Activated CD8-positive, alpha-beta T cell treated with anti-CD3 and anti-CD28 coated beads for 36 hours (primary cell): ENCODE measurements at regions not wholly inside any gene's neighbourhood (a gene's known extent, or its start where the extent isn't known, plus 50 kb on each side); places are given as distances from the start of the nearest gene placed in this dataset.

Source experiments
- ATAC-seq: fragments of 200-7000 bp; cut with Tn5 transposase; one replicate; pipeline ENCODE4 v1.10.0; 2021; ENCODE audit warnings: mild to moderate bottlenecking, moderate library complexity
- CTCF ChIA-PET: fragments of 350-600 bp; sonication (Branson Sonifier 250); formaldehyde crosslinking; loops from one replicate; lab custom pipeline; 2021; ENCODE audit warnings: antibody characterized with exemption; lab: Charles Lee
- POLR2A ChIA-PET: fragments of 350-600 bp; sonication (Branson Sonifier 250); formaldehyde crosslinking; loops from one replicate; lab custom pipeline; 2021; ENCODE audit warnings: antibody characterized with exemption; lab: Charles Lee
- DNase-seq: peaks from one replicate; pipeline ENCODE4 v3.0.0-alpha.2; 2020
- H3K27ac Mint-ChIP-seq: one replicate; pipeline ENCODE4 v1.8.0; 2021; ENCODE audit warnings: mild to moderate bottlenecking, mixed read lengths
- H3K27me3 Mint-ChIP-seq: one replicate; pipeline ENCODE4 v1.8.0; 2021; ENCODE audit warnings: mixed read lengths
- H3K36me3 Mint-ChIP-seq: one replicate; pipeline ENCODE4 v1.8.0; 2021; ENCODE audit warnings: low read depth, mixed read lengths
- H3K4me1 Mint-ChIP-seq: one replicate; pipeline ENCODE4 v1.8.0; 2021; ENCODE audit warnings: low read depth, mixed read lengths
- H3K4me3 Mint-ChIP-seq: one replicate; pipeline ENCODE4 v1.8.0; 2021; ENCODE audit warnings: mild to moderate bottlenecking, moderate library complexity, mixed read lengths
- H3K9me3 Mint-ChIP-seq: one replicate; pipeline ENCODE4 v1.8.0; 2021; ENCODE audit warnings: mixed read lengths
- intact Hi-C: fragments of 100-400 bp; cut with micrococcal nuclease; formaldehyde crosslinking; loops from one replicate; pipeline ENCODE4 v1.10.0; 2022
- TF ChIP-seq, protein P1 (sequence below): fragments of 200-600 bp; IDR thresholded peaks from one replicate; pipeline ENCODE4 v1.8.0; 2022; ENCODE audit warnings: antibody characterized with exemption, mild to moderate bottlenecking

DNA sequence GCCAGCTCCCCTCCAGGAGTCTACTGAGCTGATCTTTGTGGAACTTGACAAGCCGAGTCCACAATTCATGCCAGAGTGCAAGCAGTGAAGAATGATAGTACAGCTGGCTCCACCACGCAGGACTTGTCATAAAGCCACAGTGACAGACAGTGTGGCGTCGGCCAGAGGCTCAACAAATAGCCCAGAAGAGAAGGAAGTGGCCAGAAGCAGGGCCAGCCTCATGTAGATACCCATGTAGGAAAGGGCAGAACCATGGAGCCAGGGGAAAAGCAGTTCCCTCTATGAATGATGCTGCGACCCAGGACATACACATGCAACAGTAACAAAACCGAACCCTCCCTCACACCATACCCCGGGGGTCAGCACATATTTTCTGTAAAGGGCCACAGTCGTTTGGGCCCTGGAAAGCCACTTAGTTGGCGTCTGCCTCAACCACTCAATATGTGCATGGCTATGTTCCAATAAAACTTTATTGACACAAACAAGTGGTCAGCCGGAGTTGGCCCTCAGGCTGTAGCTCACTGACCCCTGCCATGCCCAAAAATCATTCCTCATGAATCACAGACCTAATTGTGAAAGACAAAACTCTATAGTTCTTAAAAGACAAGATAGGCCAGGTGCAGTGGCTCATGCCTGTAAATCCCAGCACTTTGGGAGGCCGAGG lies 161.4 kb downstream of the BRD1 start:
- ChIA-PET POLR2A (interaction anchor here (1.8 kb wide), 1 partner anchor 9 kb away, joined by 6 read pairs; no protein-coding TSS in a partner anchor), CTCF (no interaction called here)
- no peaks in the 10 kb centered on the region for H3K36me3 Mint-ChIP-seq
- intact Hi-C loops, result no loop called here
- H3K9me3 Mint-ChIP-seq, result no peaks in the 10 kb centered on the region
- DNase-seq (no peak), ATAC-seq (no peak)
- no peak overlapping the region for H3K27ac Mint-ChIP-seq
- H3K27me3 Mint-ChIP-seq, result peaks cover 15% of the 10 kb centered on the region
- peaks cover 25% of the 10 kb centered on the region for H3K4me1 Mint-ChIP-seq
- TF ChIP-seq, protein P1, sequence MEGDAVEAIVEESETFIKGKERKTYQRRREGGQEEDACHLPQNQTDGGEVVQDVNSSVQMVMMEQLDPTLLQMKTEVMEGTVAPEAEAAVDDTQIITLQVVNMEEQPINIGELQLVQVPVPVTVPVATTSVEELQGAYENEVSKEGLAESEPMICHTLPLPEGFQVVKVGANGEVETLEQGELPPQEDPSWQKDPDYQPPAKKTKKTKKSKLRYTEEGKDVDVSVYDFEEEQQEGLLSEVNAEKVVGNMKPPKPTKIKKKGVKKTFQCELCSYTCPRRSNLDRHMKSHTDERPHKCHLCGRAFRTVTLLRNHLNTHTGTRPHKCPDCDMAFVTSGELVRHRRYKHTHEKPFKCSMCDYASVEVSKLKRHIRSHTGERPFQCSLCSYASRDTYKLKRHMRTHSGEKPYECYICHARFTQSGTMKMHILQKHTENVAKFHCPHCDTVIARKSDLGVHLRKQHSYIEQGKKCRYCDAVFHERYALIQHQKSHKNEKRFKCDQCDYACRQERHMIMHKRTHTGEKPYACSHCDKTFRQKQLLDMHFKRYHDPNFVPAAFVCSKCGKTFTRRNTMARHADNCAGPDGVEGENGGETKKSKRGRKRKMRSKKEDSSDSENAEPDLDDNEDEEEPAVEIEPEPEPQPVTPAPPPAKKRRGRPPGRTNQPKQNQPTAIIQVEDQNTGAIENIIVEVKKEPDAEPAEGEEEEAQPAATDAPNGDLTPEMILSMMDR, result no peak
- no peak overlapping the region for H3K4me3 Mint-ChIP-seq

DNA sequence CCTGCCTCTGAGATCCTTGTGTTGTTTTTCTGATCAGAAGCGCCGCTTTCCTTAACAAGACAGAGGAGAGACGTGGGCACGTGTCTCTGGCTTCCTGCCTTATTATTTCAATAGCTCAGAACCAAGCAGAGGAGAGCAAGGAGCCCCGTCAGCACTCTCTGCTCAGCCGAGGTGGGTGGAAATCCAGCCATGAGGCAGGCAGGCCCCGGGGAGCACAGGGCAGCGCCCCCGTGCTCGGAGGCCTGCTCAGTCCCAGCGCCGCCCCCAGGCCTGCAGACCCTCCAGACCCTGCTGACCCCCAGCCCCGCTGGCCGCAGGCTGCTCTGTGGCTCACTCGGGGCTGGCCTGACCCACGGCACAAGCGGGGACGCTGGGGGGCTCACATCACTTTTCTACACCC lies 162.8 kb downstream of the BRD1 start:
- no peak overlapping the region for H3K4me3 Mint-ChIP-seq
- DNase-seq (no peak), ATAC-seq (no peak)
- H3K27me3 Mint-ChIP-seq, result peaks cover 11% of the 10 kb centered on the region
- no peaks in the 10 kb centered on the region for H3K36me3 Mint-ChIP-seq
- ChIA-PET POLR2A (no interaction called here), CTCF (no interaction called here)
- TF ChIP-seq, protein P1, result no peak
- H3K27ac Mint-ChIP-seq, result no peak overlapping the region
- H3K9me3 Mint-ChIP-seq, result no peaks in the 10 kb centered on the region
- H3K4me1 Mint-ChIP-seq, result peaks cover 26% of the 10 kb centered on the region
- intact Hi-C loops, result no loop called here

GRCh38 chr22:49664371-49664881 lies 163.2 kb downstream of the BRD1 start:
- intact Hi-C loops, result no loop called here
- H3K36me3 Mint-ChIP-seq, result no peaks in the 10 kb centered on the region
- peaks cover 7% of the 10 kb centered on the region for H3K27me3 Mint-ChIP-seq
- peaks cover 26% of the 10 kb centered on the region for H3K4me1 Mint-ChIP-seq
- H3K27ac Mint-ChIP-seq, result no peak overlapping the region
- H3K4me3 Mint-ChIP-seq, result no peak overlapping the region
- no peaks in the 10 kb centered on the region for H3K9me3 Mint-ChIP-seq
- ChIA-PET CTCF (no interaction called here), POLR2A (no interaction called here)
- DNase-seq (no peak), ATAC-seq (no peak)
- TF ChIP-seq, protein P1, result no peak

- H3K4me3 Mint-ChIP-seq, result no peak overlapping the region
- H3K36me3 Mint-ChIP-seq, result no peaks in the 10 kb centered on the region
- peaks cover 2% of the 10 kb centered on the region for H3K27me3 Mint-ChIP-seq
- H3K4me1 Mint-ChIP-seq, result peaks cover 23% of the 10 kb centered on the region
- H3K9me3 Mint-ChIP-seq, result no peaks in the 10 kb centered on the region
- CTCF ChIA-PET, result no interaction called here
- intact Hi-C loops, result no loop called here
- ATAC-seq (no peak), DNase-seq (no peak)
- no peak overlapping the region for H3K27ac Mint-ChIP-seq
- POLR2A ChIA-PET, result no interaction called here
- TF ChIP-seq, protein P1, result no peak
Measured at GRCh38 chr22:49663823-49664222, 163.8 kb downstream of the BRD1 start.

DNA sequence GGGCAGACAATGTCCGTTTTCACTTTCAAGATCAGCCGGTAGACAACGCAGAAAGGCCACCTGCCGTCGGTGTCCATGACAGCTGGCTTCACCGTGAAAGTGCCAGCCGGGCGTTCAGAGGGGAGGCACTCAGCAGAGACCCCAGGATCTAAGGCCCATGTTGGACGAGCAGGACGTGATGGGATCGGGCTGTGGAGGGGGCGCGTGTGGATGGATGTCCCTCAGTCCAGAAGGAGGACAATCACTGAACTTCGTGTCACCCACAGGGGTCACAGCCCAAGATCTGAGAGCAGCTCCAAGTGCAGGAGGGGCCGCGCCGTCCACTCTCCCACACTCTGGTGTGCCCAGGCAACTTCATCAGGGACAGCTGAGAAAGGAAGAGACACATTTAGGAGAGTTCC lies 164.4 kb downstream of the BRD1 start:
- intact Hi-C loops, result no loop called here
- H3K27me3 Mint-ChIP-seq, result peaks cover 2% of the 10 kb centered on the region
- H3K9me3 Mint-ChIP-seq, result no peaks in the 10 kb centered on the region
- no peak for ATAC-seq
- POLR2A ChIA-PET, result no interaction called here
- TF ChIP-seq, protein P1, result no peak
- H3K36me3 Mint-ChIP-seq, result no peaks in the 10 kb centered on the region
- peaks cover 19% of the 10 kb centered on the region for H3K4me1 Mint-ChIP-seq
- no peak for DNase-seq
- CTCF ChIA-PET, result interaction anchor here (0.6 to 0.9 kb wide), 2 partner anchors 12 to 479 kb away, joined by 3 read pairs; no protein-coding TSS in a partner anchor
- no peak overlapping the region for H3K27ac Mint-ChIP-seq
- no peak overlapping the region for H3K4me3 Mint-ChIP-seq
